ENCODE measurements at regions not wholly inside any gene's neighbourhood (a gene's known extent, or its start where the extent isn't known, plus 50 kb on each side); places are given as distances from the start of the nearest gene placed in this dataset.
A peak's percentile ranks its signal among the peaks of the same experiment; 100 is the strongest.
"Not testable (repeated sequence)": the region's sequence is repeated elsewhere in the genome, so short reads cannot be mapped to it uniquely, and the experiment has no call there.

DNA sequence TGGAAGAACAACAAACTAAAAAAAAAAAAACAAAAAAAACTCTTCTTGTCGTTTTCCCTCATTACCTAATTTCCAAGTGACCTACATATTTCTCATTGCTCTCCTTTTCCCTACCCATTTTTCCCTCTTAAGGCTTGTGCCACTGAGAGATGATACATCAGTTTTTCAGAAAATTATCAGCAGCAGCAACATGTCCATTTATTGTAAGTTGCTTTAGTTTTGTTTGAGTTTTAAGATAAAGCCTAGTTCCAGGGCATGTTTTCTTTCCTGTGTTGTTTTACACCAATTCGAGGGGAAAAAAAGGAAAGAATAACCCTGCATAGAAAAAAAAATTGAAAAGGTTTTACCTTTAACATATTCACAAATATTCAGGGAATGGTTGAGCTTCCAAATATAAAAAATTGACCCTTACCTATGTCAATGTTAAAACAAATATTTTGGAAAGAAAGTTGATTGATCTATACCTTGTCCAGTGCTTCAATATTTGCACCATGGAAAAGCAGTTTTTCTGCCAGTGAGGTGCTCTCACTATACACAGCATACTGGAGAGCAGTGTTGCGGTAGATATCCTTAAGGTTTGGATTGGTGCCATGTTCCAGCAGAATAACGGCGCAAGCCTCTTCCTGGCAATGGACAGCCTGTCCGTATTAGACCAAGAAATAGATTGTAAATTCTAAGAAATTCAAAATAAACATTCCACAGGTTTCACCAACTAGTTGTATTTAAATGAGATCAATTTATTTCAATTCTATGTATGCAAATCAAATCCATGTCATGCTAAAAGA, 537.9 kb upstream of the DEFB115 start:
- not testable (repeated sequence) for H4K20me1 ChIP-seq (ENCODE audit: insufficient read depth, low read length); H3K4me1 Mint-ChIP-seq (ENCODE audit: low read depth, unreplicated experiment); H2AFZ ChIP-seq (ENCODE audit: low read depth, low read length); H3K27ac Mint-ChIP-seq (ENCODE audit: unreplicated experiment); H3K27me3 Mint-ChIP-seq (ENCODE audit: low read depth, unreplicated experiment); H3K36me3 ChIP-seq (ENCODE audit: insufficient read depth, low read length); H3K9me3 Mint-ChIP-seq (ENCODE audit: unreplicated experiment); H3K36me3 Mint-ChIP-seq (ENCODE audit: low read depth, unreplicated experiment); H3K4me1 ChIP-seq (ENCODE audit: insufficient read depth, low read length); DNase-seq (ENCODE audit: low read depth); H3K4me3 Mint-ChIP-seq (ENCODE audit: unreplicated experiment); H3K4me2 ChIP-seq (ENCODE audit: low read length); H3K9me3 ChIP-seq (ENCODE audit: insufficient read depth, low read depth, low read length); H3K4me3 ChIP-seq (ENCODE audit: insufficient read depth, low read depth, low read length); H3K9ac ChIP-seq (ENCODE audit: low read length); FAIRE-seq; H3K79me2 ChIP-seq (ENCODE audit: insufficient read depth, low read length); H3K27me3 ChIP-seq (ENCODE audit: insufficient read depth, low read length); H3K27ac ChIP-seq (ENCODE audit: low read depth, low read length)

DNA sequence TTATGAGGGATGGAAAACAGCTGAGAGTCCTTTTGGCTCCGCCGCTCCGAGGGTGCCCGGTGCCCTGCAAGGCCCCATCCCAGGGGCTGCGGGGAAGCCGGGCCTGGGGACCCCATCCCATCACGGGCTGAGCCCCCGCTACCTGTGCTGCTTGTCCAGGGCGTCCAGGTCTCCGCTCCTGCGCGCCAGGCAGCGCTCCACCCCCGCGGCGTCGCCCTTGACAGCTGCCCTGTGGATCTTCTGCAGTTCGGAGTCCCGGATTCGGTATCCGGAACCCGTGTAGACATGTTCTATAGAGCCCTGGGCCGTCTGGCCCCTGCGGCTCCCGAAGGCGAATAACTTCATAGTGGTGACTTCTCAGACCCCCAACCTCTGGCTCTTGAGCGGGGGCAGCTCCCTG, 534.0 kb upstream of the DEFB115 start:
- H3K27ac ChIP-seq (ENCODE audit: low read depth, low read length); H3K27me3 ChIP-seq (ENCODE audit: insufficient read depth, low read length); H3K36me3 Mint-ChIP-seq (ENCODE audit: low read depth, unreplicated experiment); H2AFZ ChIP-seq (ENCODE audit: low read depth, low read length); H3K9me3 ChIP-seq (ENCODE audit: insufficient read depth, low read depth, low read length); H3K4me1 Mint-ChIP-seq (ENCODE audit: low read depth, unreplicated experiment); H3K79me2 ChIP-seq (ENCODE audit: insufficient read depth, low read length); H4K20me1 ChIP-seq (ENCODE audit: insufficient read depth, low read length); H3K27me3 Mint-ChIP-seq (ENCODE audit: low read depth, unreplicated experiment); H3K36me3 ChIP-seq (ENCODE audit: insufficient read depth, low read length); H3K9ac ChIP-seq (ENCODE audit: low read length); H3K4me3 ChIP-seq (ENCODE audit: insufficient read depth, low read depth, low read length); H3K4me2 ChIP-seq (ENCODE audit: low read length); DNase-seq (ENCODE audit: low read depth); H3K4me1 ChIP-seq (ENCODE audit: insufficient read depth, low read length); FAIRE-seq; H3K9me3 Mint-ChIP-seq (ENCODE audit: unreplicated experiment): not testable (repeated sequence)
- H3K27ac Mint-ChIP-seq (ENCODE audit: unreplicated experiment), result peak overlapping the region; percentile 66
- peak overlapping the region; percentile 94 for H3K4me3 Mint-ChIP-seq (ENCODE audit: unreplicated experiment)

DNA sequence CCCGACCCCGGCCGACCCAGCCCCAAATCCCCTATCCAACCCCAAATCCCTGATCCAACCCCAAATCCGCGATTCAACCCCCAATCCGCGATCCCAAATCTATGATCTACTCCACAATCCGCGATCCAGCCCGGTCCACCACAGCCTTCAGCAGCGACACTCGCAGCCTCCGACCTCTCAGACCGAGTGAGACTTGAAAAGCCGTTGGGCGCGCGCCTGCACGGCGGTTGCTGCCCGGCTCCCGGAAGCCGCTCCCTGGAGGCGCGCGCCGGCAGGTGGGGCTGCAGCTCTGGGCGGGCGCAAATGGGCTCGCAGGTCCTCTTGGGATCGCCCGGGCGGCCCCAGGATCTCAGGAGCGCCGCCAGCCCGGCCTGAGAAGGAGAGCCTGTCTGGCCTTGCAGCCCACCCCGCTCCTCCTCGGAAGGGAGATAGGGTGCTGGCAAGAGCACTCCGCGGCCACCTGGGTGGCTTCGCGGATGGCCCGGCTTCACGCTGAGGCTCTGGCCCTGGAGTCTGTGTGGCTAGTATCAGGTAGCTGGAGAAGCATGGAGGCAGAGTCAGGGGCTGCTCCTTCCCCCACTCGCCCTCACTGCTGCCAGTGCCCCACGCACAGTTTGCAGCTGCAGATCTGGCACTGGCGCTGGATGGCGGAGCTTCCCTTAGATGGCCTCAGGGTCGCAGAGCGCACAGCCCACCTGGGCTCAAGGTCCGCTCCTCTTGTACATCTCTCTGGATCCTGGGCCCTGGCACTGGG, 533.4 kb upstream of the DEFB115 start:
- not testable (repeated sequence) for H3K27ac ChIP-seq (ENCODE audit: low read depth, low read length); FAIRE-seq; H3K36me3 ChIP-seq (ENCODE audit: insufficient read depth, low read length); H3K27me3 Mint-ChIP-seq (ENCODE audit: low read depth, unreplicated experiment); H3K4me1 Mint-ChIP-seq (ENCODE audit: low read depth, unreplicated experiment); H3K9me3 Mint-ChIP-seq (ENCODE audit: unreplicated experiment); H3K36me3 Mint-ChIP-seq (ENCODE audit: low read depth, unreplicated experiment); H3K4me2 ChIP-seq (ENCODE audit: low read length); H4K20me1 ChIP-seq (ENCODE audit: insufficient read depth, low read length); H2AFZ ChIP-seq (ENCODE audit: low read depth, low read length); H3K9ac ChIP-seq (ENCODE audit: low read length); H3K79me2 ChIP-seq (ENCODE audit: insufficient read depth, low read length); H3K27me3 ChIP-seq (ENCODE audit: insufficient read depth, low read length); H3K9me3 ChIP-seq (ENCODE audit: insufficient read depth, low read depth, low read length); H3K4me1 ChIP-seq (ENCODE audit: insufficient read depth, low read length); H3K4me3 ChIP-seq (ENCODE audit: insufficient read depth, low read depth, low read length); DNase-seq (ENCODE audit: low read depth)
- H3K27ac Mint-ChIP-seq (ENCODE audit: unreplicated experiment), result peak overlapping the region; percentile 66
- H3K4me3 Mint-ChIP-seq (ENCODE audit: unreplicated experiment), result peak overlapping the region; percentile 94

DNA sequence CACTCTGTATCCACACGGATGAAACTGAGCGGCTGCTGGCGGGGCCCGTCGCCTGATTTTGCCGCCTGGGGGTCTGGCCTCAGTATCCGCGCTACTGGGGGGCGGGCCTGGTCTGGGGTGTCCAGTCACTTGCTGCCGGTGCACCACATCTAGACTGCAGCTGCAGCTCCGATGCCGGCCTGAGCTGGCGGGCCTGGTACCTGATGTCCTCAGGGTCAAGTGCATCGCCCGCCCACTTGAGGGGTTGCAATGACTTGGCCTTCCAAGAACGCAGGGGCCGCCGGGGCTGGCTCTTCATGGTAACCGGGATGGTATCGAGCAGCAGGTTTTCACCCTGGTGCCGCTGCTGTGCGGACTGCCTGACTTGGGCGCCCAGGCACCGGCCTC, 532.8 kb upstream of the DEFB115 start:
- H3K4me1 ChIP-seq (ENCODE audit: insufficient read depth, low read length); H4K20me1 ChIP-seq (ENCODE audit: insufficient read depth, low read length); H3K36me3 Mint-ChIP-seq (ENCODE audit: low read depth, unreplicated experiment); H3K4me1 Mint-ChIP-seq (ENCODE audit: low read depth, unreplicated experiment); DNase-seq (ENCODE audit: low read depth); H3K9ac ChIP-seq (ENCODE audit: low read length); H2AFZ ChIP-seq (ENCODE audit: low read depth, low read length); H3K79me2 ChIP-seq (ENCODE audit: insufficient read depth, low read length); H3K4me3 ChIP-seq (ENCODE audit: insufficient read depth, low read depth, low read length); H3K9me3 Mint-ChIP-seq (ENCODE audit: unreplicated experiment); H3K27me3 Mint-ChIP-seq (ENCODE audit: low read depth, unreplicated experiment); H3K27ac Mint-ChIP-seq (ENCODE audit: unreplicated experiment); H3K27ac ChIP-seq (ENCODE audit: low read depth, low read length); H3K9me3 ChIP-seq (ENCODE audit: insufficient read depth, low read depth, low read length); H3K27me3 ChIP-seq (ENCODE audit: insufficient read depth, low read length); H3K4me2 ChIP-seq (ENCODE audit: low read length); FAIRE-seq; H3K36me3 ChIP-seq (ENCODE audit: insufficient read depth, low read length): not testable (repeated sequence)
- peak overlapping the region; percentile 45 for H3K4me3 Mint-ChIP-seq (ENCODE audit: unreplicated experiment)

DNA sequence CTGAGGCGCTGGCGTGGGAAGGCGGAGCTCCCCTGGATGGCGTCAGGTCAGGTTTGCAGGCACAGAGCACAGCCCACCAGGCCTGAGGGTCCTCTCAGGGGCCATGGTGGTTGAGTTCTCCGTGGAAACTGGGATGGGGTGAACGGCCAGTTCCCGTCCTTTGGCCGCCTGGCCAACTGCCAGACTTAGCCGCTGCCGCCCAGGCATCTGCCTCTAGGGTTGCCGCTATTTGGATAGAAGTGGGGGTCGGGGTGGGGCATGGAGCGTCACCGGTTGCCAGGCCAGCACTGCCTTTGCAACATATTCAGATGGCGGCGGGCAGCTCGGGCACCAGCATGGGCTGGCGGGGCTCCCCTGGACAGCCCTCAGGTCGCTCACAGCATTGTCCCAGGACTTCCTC, 532.3 kb upstream of the DEFB115 start:
- not testable (repeated sequence) for H3K9ac ChIP-seq (ENCODE audit: low read length); H3K27me3 ChIP-seq (ENCODE audit: insufficient read depth, low read length); H3K36me3 Mint-ChIP-seq (ENCODE audit: low read depth, unreplicated experiment); H4K20me1 ChIP-seq (ENCODE audit: insufficient read depth, low read length); H3K27me3 Mint-ChIP-seq (ENCODE audit: low read depth, unreplicated experiment); H3K27ac Mint-ChIP-seq (ENCODE audit: unreplicated experiment); H2AFZ ChIP-seq (ENCODE audit: low read depth, low read length); H3K36me3 ChIP-seq (ENCODE audit: insufficient read depth, low read length); H3K27ac ChIP-seq (ENCODE audit: low read depth, low read length); H3K4me3 Mint-ChIP-seq (ENCODE audit: unreplicated experiment); H3K9me3 ChIP-seq (ENCODE audit: insufficient read depth, low read depth, low read length); H3K4me1 ChIP-seq (ENCODE audit: insufficient read depth, low read length); H3K4me1 Mint-ChIP-seq (ENCODE audit: low read depth, unreplicated experiment); H3K79me2 ChIP-seq (ENCODE audit: insufficient read depth, low read length); H3K9me3 Mint-ChIP-seq (ENCODE audit: unreplicated experiment); FAIRE-seq; H3K4me3 ChIP-seq (ENCODE audit: insufficient read depth, low read depth, low read length); H3K4me2 ChIP-seq (ENCODE audit: low read length); DNase-seq (ENCODE audit: low read depth)

DNA sequence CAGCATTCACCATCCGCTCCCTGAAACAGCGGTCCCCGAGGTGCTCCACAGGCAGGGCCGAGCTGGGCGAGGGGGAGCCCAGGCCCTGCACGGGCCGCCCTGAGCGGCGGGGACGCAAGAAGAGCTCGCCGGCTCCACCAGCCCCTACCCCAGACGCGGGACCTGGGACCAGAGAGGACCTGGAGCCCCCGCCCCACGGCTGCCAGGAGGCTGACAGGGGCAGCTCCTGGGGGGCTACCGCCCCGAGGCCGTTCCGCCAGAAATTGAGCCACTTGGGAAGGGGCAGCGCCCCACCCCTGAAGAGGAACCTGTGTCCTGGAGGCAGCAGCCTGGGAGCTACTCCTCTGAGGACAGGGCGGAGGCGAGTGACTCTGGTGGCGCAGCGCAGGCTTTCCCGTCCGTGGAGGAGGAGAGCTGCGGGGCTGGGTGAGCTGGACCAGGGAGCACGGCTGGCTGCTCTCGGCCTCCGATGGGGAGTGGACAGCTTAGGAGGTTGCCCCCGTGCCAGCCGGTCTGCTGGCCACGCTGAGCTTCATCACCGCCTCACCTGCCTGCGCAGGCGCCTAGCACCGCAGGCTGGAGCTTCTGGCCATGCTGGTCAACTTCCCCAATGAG, 529.1 kb upstream of the DEFB115 start:
- not testable (repeated sequence) for H3K9me3 Mint-ChIP-seq (ENCODE audit: unreplicated experiment); H3K27ac ChIP-seq (ENCODE audit: low read depth, low read length); FAIRE-seq; H3K36me3 ChIP-seq (ENCODE audit: insufficient read depth, low read length); H3K27me3 ChIP-seq (ENCODE audit: insufficient read depth, low read length); H3K36me3 Mint-ChIP-seq (ENCODE audit: low read depth, unreplicated experiment); H3K4me1 ChIP-seq (ENCODE audit: insufficient read depth, low read length); H3K4me3 Mint-ChIP-seq (ENCODE audit: unreplicated experiment); H3K9me3 ChIP-seq (ENCODE audit: insufficient read depth, low read depth, low read length); H3K27me3 Mint-ChIP-seq (ENCODE audit: low read depth, unreplicated experiment); H3K4me3 ChIP-seq (ENCODE audit: insufficient read depth, low read depth, low read length); H2AFZ ChIP-seq (ENCODE audit: low read depth, low read length); H3K79me2 ChIP-seq (ENCODE audit: insufficient read depth, low read length); H4K20me1 ChIP-seq (ENCODE audit: insufficient read depth, low read length); H3K27ac Mint-ChIP-seq (ENCODE audit: unreplicated experiment); H3K4me1 Mint-ChIP-seq (ENCODE audit: low read depth, unreplicated experiment); DNase-seq (ENCODE audit: low read depth); H3K4me2 ChIP-seq (ENCODE audit: low read length); H3K9ac ChIP-seq (ENCODE audit: low read length)

All from astrocyte (in vitro differentiated cells and primary cell).